ENCODE measurements at regions not wholly inside any gene's neighbourhood (a gene's known extent, or its start where the extent isn't known, plus 50 kb on each side); places are given as distances from the start of the nearest gene placed in this dataset.

DNA sequence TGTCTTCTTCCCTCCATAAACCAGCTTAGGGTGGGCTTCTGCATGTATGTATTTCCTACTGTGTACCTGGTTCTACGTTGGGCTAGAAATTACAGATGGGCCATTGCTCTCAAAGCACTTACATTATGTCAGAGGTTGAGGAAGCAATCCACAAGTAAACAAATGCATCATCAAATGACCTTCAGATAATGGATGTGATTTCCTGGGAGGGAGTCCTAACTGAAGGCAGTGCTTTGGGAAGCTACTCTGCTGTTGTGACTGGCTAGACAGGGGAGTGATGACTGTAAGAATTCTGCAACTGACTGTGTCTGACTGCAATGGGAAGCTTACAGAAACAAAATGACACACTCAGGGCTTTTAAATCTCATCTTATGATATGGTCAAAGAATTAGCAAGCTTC, 71.0 kb upstream of the PRR23E start:
- Histone ChIP-seq H3K4me3 (replicated peaks in 1 of 3; ENCODE audit: insufficient read depth in 1 of 3, low read depth in 1 of 3, low read length in 3 of 3) (no peak overlapping the region), H3K9me3 (replicated peaks; ENCODE audit: control insufficient read depth, insufficient read depth, low read length) (no peaks in the 10 kb centered on the region), H3K9me1 (replicated peaks; ENCODE audit: control insufficient read depth, extremely low read depth, insufficient read depth, low read length) (no peaks in the 10 kb centered on the region), H3K27me3 (ENCODE audit: control insufficient read depth in 2 of 2, insufficient read depth in 2 of 2, low read length in 2 of 2) (peaks cover 0 to 3% of the 10 kb centered on the region in 2 experiments), H3K36me3 (ENCODE audit: control insufficient read depth in 2 of 2, extremely low read depth in 1 of 2, insufficient read depth in 2 of 2, low read length in 2 of 2) (no peaks in the 10 kb centered on the region), H3K79me2 (ENCODE audit: control insufficient read depth, insufficient read depth, low read length) (no peaks in the 10 kb centered on the region), H4K20me1 (replicated peaks; ENCODE audit: control insufficient read depth, extremely low read depth, insufficient read depth, low read length) (no peaks in the 10 kb centered on the region), H3K9ac (replicated peaks; ENCODE audit: extremely low read depth, insufficient read depth, low read length) (no peak overlapping the region), H3K4me1 (ENCODE audit: control insufficient read depth, extremely low read depth, insufficient read depth, low read length) (no peaks in the 10 kb centered on the region), H3K4me2 (ENCODE audit: insufficient read depth, low read length) (no peak overlapping the region), H3K27ac (ENCODE audit: insufficient read depth, low read depth, low read length) (no peak overlapping the region), H2AFZ (ENCODE audit: low read depth, low read length) (no peak overlapping the region)
- dilution Hi-C loops (cut with MboI; ENCODE audit: extremely low pct_ligation_motif_present, low sequenced_read_pairs) (no loop called here), intact Hi-C loops (cut with micrococcal nuclease) (no loop called here)
- BruUV-seq (replicated peaks), result no TSS peak
- DNase-seq (ENCODE audit: low read depth, low spot score) (no peak), FAIRE-seq (no peak)
- POLR2A ChIA-PET, result no interaction called here
- CTCF ChIA-PET, result interaction anchor here (1.1 kb wide), 1 partner anchor 18 kb away, joined by 3 read pairs; no protein-coding TSS in a partner anchor
- no peak for TF ChIP-seq JUN (IDR thresholded peaks at IDR 0.05; ENCODE audit: borderline replicate concordance, insufficient read depth, insufficient read length, low read depth)
- TF ChIP-seq FOS (IDR thresholded peaks at IDR 0.05; ENCODE audit: borderline replicate concordance, insufficient read depth, low read length), result no peak
- no peak for TF ChIP-seq EZH2 (IDR thresholded peaks at IDR 0.05; ENCODE audit: borderline replicate concordance, low read depth, low read length, severe bottlenecking)
- no peak for TF ChIP-seq MYC (IDR thresholded peaks at IDR 0.05; ENCODE audit: low read depth, low read length)

DNA sequence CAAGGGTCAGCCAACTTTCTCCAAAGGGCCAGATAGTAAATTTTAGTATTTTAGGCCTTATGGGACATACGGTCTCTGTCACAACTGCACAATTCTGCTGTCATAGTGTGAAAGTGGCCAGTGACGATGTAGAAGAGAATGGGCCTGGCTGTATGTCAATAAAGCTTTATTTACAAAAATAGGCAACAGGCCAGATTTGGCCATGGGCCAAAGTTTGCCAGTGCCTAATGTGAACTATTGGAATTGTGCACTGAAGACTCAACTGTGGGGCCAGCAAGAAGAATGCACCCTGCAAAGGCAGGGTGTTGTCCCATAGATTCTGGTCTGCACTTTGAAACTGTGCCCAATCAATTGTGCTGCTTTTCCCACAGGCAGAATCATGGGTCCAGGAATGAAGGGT, 69.4 kb upstream of the PRR23E start:
- no peaks in the 10 kb centered on the region for H3K36me3 ChIP-seq (ENCODE audit: control insufficient read depth in 2 of 2, extremely low read depth in 1 of 2, insufficient read depth in 2 of 2, low read length in 2 of 2)
- H3K27ac ChIP-seq (ENCODE audit: insufficient read depth, low read depth, low read length), result no peak overlapping the region
- H3K4me3 ChIP-seq (replicated peaks in 1 of 3; ENCODE audit: insufficient read depth in 1 of 3, low read depth in 1 of 3, low read length in 3 of 3), result no peak overlapping the region
- ChIA-PET CTCF (no interaction called here), POLR2A (no interaction called here)
- BruUV-seq (replicated peaks), result no TSS peak
- H3K27me3 ChIP-seq (ENCODE audit: control insufficient read depth in 2 of 2, insufficient read depth in 2 of 2, low read length in 2 of 2), result peaks cover 0 to 3% of the 10 kb centered on the region in 2 experiments
- dilution Hi-C loops (cut with MboI; ENCODE audit: extremely low pct_ligation_motif_present, low sequenced_read_pairs) (no loop called here), intact Hi-C loops (cut with micrococcal nuclease) (no loop called here)
- no peak overlapping the region for H2AFZ ChIP-seq (ENCODE audit: low read depth, low read length)
- TF ChIP-seq, protein P1, sequence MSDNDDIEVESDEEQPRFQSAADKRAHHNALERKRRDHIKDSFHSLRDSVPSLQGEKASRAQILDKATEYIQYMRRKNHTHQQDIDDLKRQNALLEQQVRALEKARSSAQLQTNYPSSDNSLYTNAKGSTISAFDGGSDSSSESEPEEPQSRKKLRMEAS (IDR thresholded peaks at IDR 0.05; ENCODE audit: insufficient read depth, insufficient read length), result no peak
- TF ChIP-seq POLR2AphosphoS5 (IDR thresholded peaks at IDR 0.05; ENCODE audit: insufficient read depth, low read depth, low read length) (no peak), JUN (IDR thresholded peaks at IDR 0.05; ENCODE audit: borderline replicate concordance, insufficient read depth, insufficient read length, low read depth) (no peak), FOS (IDR thresholded peaks at IDR 0.05; ENCODE audit: borderline replicate concordance, insufficient read depth, low read length) (no peak), POLR2A (IDR thresholded peaks at IDR 0.05; ENCODE audit: low read depth, low read length) (no peak), EZH2 (IDR thresholded peaks at IDR 0.05; ENCODE audit: borderline replicate concordance, low read depth, low read length, severe bottlenecking) (no peak), MYC (IDR thresholded peaks at IDR 0.05; ENCODE audit: low read depth, low read length) (no peak), GATA2 (IDR thresholded peaks at IDR 0.05; ENCODE audit: insufficient read depth, insufficient read length, low read depth, low read length) (no peak)
- TF ChIP-seq, protein P2, sequence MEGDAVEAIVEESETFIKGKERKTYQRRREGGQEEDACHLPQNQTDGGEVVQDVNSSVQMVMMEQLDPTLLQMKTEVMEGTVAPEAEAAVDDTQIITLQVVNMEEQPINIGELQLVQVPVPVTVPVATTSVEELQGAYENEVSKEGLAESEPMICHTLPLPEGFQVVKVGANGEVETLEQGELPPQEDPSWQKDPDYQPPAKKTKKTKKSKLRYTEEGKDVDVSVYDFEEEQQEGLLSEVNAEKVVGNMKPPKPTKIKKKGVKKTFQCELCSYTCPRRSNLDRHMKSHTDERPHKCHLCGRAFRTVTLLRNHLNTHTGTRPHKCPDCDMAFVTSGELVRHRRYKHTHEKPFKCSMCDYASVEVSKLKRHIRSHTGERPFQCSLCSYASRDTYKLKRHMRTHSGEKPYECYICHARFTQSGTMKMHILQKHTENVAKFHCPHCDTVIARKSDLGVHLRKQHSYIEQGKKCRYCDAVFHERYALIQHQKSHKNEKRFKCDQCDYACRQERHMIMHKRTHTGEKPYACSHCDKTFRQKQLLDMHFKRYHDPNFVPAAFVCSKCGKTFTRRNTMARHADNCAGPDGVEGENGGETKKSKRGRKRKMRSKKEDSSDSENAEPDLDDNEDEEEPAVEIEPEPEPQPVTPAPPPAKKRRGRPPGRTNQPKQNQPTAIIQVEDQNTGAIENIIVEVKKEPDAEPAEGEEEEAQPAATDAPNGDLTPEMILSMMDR (IDR thresholded peaks at IDR 0.05; ENCODE audit: extremely low read depth in 1 of 2, insufficient read depth in 1 of 2, low read depth in 1 of 2, low read length in 2 of 2), result no peak
- H3K9me3 ChIP-seq (replicated peaks; ENCODE audit: control insufficient read depth, insufficient read depth, low read length), result no peaks in the 10 kb centered on the region
- no peaks in the 10 kb centered on the region for H3K79me2 ChIP-seq (ENCODE audit: control insufficient read depth, insufficient read depth, low read length)
- no peak overlapping the region for H3K4me2 ChIP-seq (ENCODE audit: insufficient read depth, low read length)
- H3K4me1 ChIP-seq (ENCODE audit: control insufficient read depth, extremely low read depth, insufficient read depth, low read length), result no peaks in the 10 kb centered on the region
- DNase-seq (ENCODE audit: low read depth, low spot score) (no peak), FAIRE-seq (no peak)
- H3K9me1 ChIP-seq (replicated peaks; ENCODE audit: control insufficient read depth, extremely low read depth, insufficient read depth, low read length), result no peaks in the 10 kb centered on the region
- no peaks in the 10 kb centered on the region for H4K20me1 ChIP-seq (replicated peaks; ENCODE audit: control insufficient read depth, extremely low read depth, insufficient read depth, low read length)
- no peak overlapping the region for H3K9ac ChIP-seq (replicated peaks; ENCODE audit: extremely low read depth, insufficient read depth, low read length)
